ENCODE measurements at regions not wholly inside any gene's neighbourhood (a gene's known extent, or its start where the extent isn't known, plus 50 kb on each side); places are given as distances from the start of the nearest gene placed in this dataset.

GRCh38 chr6:137762168-137763090 lies 104.6 kb upstream of the TNFAIP3 start:
- no peak for TF ChIP-seq EZH2 (IDR thresholded peaks at IDR 0.05; ENCODE audit: borderline replicate concordance, insufficient read depth, low read depth, low read length, poor library complexity, severe bottlenecking)
- TF ChIP-seq CTCF (IDR thresholded peaks at IDR 0.05) = no peak
